HG03103 (cell line): ENCODE measurements at regions not wholly inside any gene's neighbourhood (a gene's known extent, or its start where the extent isn't known, plus 50 kb on each side); places are given as distances from the start of the nearest gene placed in this dataset.

ENCODE experiments used
- ATAC-seq: cut with Tn5 transposase; IDR thresholded peaks from one replicate; pipeline ENCODE4 v1.9.1; 2021; ENCODE audit warnings: low read depth; ENCODE audit not compliant: unreplicated experiment

GRCh38 chr2:217632043-217632442 lies 370.8 kb downstream of the TNS1 start:
- ATAC-seq: no peak

DNA sequence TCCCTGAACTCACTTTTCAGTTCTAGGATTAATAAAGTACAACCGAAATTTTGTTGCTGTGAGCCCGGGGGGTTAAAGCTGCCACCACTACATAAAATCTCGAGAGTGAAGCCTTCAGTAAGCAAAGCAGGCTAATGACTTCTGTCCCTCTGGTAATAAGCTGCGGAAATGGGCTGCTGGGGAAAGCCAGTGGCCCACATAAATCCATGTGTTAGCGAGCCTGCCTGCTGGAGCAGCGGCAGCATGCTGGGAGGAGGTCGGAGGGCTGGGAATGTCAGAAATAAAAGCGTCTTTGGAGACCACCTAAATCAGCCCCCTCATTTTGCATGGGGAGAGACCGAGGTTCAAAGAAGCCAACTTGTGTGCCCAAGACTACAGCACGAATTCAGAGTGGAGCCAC lies 371.7 kb downstream of the TNS1 start:
- ATAC-seq: no peak

- ATAC-seq: no peak
Measured at GRCh38 chr2:217629347-217629746, 373.4 kb downstream of the TNS1 start.

DNA sequence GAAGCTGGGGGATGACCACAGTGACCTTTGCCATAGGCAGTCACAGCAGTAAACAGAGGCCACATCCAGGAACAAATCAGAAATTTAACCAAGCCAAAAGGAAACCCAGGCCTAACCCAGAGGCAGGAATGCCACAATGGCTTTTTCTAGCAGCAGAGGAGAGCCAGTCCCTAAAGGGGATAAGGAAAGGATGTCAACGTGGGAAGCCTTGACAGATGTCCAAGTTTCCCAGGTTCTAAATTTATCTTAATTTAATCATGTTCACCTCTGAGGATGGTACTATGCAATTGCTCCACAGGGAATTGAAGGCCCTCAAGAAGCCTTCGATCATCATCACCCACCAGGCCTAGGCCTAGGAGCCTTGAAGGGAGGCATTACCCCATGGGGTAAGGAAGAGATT lies 374.7 kb downstream of the TNS1 start:
- no peak for ATAC-seq

DNA sequence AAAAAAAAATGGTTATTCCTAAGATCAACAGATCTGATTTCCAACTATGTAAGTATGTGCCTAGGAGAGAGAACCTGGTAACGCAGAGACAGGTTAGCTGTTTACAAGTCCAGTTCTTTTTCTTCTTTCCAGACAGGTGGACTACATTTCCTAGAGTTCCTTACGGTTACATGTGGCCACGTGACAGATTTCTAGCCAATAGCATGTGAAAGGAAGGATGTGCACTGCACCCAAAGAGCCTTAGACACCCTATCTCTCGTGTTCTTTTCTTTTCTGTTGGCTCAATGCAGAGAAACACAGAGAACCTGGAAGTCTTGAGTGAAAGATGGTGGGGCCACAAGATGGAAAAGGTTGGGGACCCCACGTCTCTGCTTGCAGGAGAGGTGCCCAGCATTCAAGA lies 375.9 kb downstream of the TNS1 start:
- no peak for ATAC-seq

- no peak for ATAC-seq
Measured at GRCh38 chr2:217625557-217626169, 377.1 kb downstream of the TNS1 start.

- no peak for ATAC-seq
Measured at GRCh38 chr2:217623281-217623912, 379.4 kb downstream of the TNS1 start.

- no peak for ATAC-seq
Measured at GRCh38 chr2:217622205-217623060, 380.4 kb downstream of the TNS1 start.

DNA sequence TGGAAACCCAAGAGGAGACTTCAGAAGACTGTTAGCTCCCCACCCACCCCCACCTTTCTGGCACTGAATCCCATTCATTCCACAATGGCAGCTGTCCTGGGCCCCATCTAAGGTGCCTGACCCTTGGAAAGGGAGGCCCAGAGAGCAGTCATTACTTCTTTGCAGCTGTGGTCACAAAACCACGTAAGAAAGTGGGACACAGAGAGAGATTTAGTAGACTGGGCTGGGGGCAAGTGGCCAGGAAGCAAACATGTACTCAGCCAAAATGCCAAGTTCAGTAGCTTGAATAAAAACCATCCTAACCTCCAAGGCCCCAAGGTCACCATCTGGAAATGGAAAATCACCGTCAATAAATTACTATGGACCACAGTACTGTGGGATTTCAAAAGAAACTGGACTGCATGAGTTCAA lies 381.4 kb downstream of the TNS1 start:
- no peak for ATAC-seq

DNA sequence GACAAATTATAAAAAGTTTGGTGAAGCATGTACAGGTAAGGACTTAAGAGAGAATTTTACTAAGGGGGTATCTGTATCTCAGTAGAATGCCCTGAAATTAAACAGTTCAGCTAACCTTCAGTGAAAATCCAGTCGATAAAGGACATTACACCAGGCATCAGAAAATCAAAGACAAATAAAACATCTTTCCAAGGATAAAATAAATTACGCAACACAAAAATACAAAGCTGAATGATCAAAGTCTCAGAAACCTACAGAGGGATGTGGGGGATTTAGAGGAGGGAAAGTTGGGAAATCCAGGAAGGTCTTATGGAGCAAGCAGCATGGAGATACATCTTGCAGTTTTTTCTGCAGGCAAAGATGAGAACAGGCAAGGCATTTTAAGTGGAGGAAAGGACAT lies 384.1 kb downstream of the TNS1 start:
- no peak for ATAC-seq

DNA sequence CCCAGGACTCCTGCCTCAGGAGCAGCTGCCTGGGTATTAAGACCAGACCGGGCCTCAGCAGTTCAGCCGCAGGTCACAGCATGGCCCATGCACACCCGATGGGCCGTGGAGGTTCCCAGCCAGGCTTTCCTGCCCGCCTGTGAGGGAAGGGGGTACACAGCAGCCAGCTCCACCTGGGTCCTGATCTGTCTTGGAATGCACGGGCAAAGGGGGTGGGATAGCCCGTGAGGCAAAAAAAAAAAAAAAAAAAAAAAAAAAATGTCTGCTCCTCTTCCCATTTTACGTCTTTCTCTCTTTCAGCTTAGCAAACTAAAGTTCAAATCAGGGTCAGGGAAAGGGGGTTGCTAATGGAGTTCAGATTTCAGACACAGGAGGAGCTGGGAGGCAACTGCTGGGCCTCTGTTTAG lies 385.2 kb downstream of the TNS1 start:
- no peak for ATAC-seq

GRCh38 chr2:217616936-217617335 lies 385.9 kb downstream of the TNS1 start:
- ATAC-seq: no peak

DNA sequence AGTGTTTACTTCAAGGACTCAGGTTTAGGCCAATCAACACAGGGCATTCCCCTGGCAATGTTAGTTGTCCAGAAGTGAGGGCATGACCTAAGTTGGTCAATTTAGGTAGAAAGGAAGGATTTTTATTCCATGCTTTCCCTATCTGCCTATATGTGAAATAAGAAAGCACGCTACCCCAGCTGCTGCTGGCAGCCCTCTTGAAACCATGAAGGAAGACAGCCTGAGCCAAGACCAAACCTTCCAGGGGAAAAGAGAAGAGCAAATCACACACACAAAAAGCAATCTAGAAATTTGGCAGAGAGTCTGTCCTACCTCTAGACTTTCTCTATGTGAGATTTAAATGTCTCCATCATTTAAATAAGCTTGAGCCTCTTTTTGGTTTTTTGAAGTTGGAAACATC lies 387.6 kb downstream of the TNS1 start:
- no peak for ATAC-seq

DNA sequence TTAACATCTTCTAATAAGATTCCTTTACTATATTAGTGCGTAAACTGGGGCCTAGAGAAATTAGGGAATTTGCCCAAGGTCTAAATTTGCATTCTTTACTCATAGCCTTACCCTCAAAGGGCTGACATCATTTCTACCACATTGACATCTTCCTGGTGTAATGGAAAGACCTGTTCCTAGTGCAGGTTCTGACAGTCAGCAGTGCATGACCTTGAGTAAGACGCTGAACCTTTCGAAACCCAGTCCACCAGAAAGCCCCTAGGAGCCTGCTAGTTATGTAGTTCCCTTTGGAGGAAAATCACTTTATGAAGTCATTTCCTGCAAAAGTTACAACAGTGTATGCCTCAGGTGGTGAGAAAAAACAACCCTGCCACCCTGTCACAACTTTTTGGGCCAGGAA lies 388.3 kb downstream of the TNS1 start:
- no peak for ATAC-seq

GRCh38 chr2:217614096-217614495 lies 388.7 kb downstream of the TNS1 start:
- ATAC-seq: no peak

DNA sequence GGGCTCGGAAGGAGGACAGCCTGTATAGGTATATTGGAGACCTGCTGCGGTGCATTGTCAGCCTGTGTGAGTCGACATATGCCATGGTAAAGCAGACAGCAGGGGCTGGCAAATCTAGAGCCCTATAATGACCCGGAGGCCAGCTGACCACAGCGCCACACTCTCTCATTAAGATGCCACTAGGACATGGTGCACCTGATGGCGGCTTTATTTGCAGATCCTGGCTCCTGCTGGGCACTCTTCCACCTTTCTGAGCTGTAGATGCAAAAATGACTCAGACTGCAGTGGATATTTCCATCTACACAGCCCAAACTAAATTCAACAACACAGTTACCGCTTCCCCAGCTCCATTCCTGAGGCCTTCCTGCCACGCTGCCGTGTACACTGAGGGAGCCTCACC lies 389.9 kb downstream of the TNS1 start:
- ATAC-seq: no peak

GRCh38 chr2:217612211-217612610 lies 390.6 kb downstream of the TNS1 start:
- ATAC-seq: no peak

GRCh38 chr2:217611626-217612127 lies 391.1 kb downstream of the TNS1 start:
- ATAC-seq: no peak

- ATAC-seq: no peak
Measured at GRCh38 chr2:217611056-217611455, 391.7 kb downstream of the TNS1 start.

GRCh38 chr2:217610401-217610814 lies 392.4 kb downstream of the TNS1 start:
- ATAC-seq: no peak

DNA sequence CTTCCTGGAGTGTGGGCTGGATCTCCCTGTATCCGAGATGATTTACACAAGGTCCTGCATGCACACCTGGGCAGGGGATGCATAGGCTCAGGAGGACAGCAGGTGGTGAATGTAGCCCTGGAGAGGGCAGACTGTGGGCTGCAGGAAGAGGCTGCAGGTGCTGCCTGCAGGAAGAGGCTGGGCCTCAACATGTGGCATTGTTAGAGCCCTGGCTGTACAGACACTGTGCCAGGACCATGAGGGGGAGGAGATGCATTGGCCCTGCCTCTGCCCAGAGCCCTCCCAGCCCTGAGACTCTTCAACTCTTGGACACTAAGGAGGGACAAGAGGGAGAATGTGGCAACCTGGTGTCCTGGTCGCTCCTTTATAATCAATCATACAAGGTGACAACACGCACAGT lies 392.8 kb downstream of the TNS1 start:
- ATAC-seq: no peak

DNA sequence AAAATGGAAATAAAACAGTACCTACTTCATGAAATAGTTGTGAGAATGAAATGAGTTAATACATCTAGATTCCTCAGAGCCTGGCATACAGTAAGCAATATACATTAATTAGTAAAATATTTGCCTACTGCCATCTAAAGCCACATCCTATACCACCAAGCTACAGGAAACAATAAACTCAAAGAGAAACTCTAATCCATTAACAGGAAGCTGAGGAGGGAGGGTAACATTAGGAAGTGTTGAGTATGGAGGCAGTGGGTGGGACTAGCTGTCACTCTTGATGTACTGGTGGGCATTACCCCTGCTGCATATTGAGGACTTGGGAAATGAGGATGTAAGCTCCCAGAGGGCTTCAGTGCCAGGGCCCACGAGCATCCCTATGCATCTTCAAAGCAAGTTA lies 396.5 kb downstream of the TNS1 start:
- ATAC-seq: no peak
